Endodermal cell (in vitro differentiated cells): ENCODE measurements at regions not wholly inside any gene's neighbourhood (a gene's known extent, or its start where the extent isn't known, plus 50 kb on each side); places are given as distances from the start of the nearest gene placed in this dataset.

Experiments used
- DNase-seq: peaks from one replicate; pipeline ENCODE4 v3.0.0-alpha.2; 2017
- H3K27ac ChIP-seq: 2 replicates; pipeline ENCODE4 v1.5.1; 2013; ENCODE audit warnings: mild to moderate bottlenecking, low read depth, low read length, moderate library complexity
- H3K27me3 ChIP-seq: 2 replicates; pipeline ENCODE4 v1.6.1; 2013; ENCODE audit warnings: mild to moderate bottlenecking, low read length, moderate library complexity; ENCODE audit not compliant: insufficient read depth, control insufficient read depth, poor library complexity, severe bottlenecking
- H3K36me3 ChIP-seq: 2 replicates; pipeline ENCODE4 v1.7.0; 2013; ENCODE audit warnings: mild to moderate bottlenecking, low read length, moderate library complexity; ENCODE audit not compliant: control insufficient read depth, insufficient read depth
- H3K4me1 ChIP-seq: one replicate; pipeline ENCODE4 v1.7.0; 2013; ENCODE audit warnings: low read length; ENCODE audit not compliant: control insufficient read depth, insufficient read depth
- H3K4me3 ChIP-seq: 2 replicates; pipeline ENCODE4 v1.5.1; 2013; ENCODE audit warnings: mild to moderate bottlenecking, low read length, moderate library complexity
- H3K9ac ChIP-seq: 2 replicates; pipeline ENCODE4 v1.6.1; 2013; ENCODE audit warnings: mild to moderate bottlenecking, low read length, moderate library complexity; ENCODE audit not compliant: poor library complexity, severe bottlenecking; ENCODE audit errors: extremely low read depth
- H3K9me3 ChIP-seq: 2 replicates; pipeline ENCODE4 v1.6.1; 2013; ENCODE audit warnings: mild to moderate bottlenecking, low read length, moderate library complexity; ENCODE audit not compliant: control insufficient read depth
- H3K27ac Mint-ChIP-seq: 2 replicates; pipeline ENCODE4 v1.8.0; 2020; ENCODE audit warnings: mixed read lengths
- H3K27me3 Mint-ChIP-seq: 2 replicates; pipeline ENCODE4 v1.8.0; 2021; ENCODE audit warnings: mild to moderate bottlenecking, mixed read lengths; ENCODE audit not compliant: insufficient read depth
- H3K36me3 Mint-ChIP-seq: 2 replicates; pipeline ENCODE4 v1.8.0; 2020; ENCODE audit warnings: low read depth, mixed read lengths
- H3K4me1 Mint-ChIP-seq: 2 replicates; pipeline ENCODE4 v1.8.0; 2020; ENCODE audit warnings: mixed read lengths
- H3K4me3 Mint-ChIP-seq: 2 replicates; pipeline ENCODE4 v1.8.0; 2020; ENCODE audit warnings: mild to moderate bottlenecking, moderate library complexity, mixed read lengths
- H3K9me3 Mint-ChIP-seq: 2 replicates; pipeline ENCODE4 v1.8.0; 2020; ENCODE audit warnings: mild to moderate bottlenecking, mixed read lengths
- CTCF ChIP-seq: fragments of 200-600 bp; sonication (generic); conservative IDR thresholded peaks from 2 replicates; pipeline ENCODE4 v1.5.0; 2021; ENCODE audit warnings: antibody characterized with exemption, mild to moderate bottlenecking
- WGBS, 2 experiments: methylation state at CpG; one replicate each; pipeline versions ENCODE4 v1.1.5 to v1.1.7; 2013; ENCODE audit warnings: missing lambda C conversion rate in 2 of 2, mixed read lengths in 1 of 2; ENCODE audit not compliant: insufficient coverage in 1 of 2, insufficient read length in 1 of 2; 5-methylcytosine and 5-hydroxymethylcytosine counted together

GRCh38 chr22:48635816-48636215 is 1191.9 kb downstream of the BRD1 start:
- no peaks in the 10 kb centered on the region for H3K9me3 Mint-ChIP-seq
- Histone ChIP-seq H3K36me3 (no peaks in the 10 kb centered on the region), H3K9me3 (no peaks in the 10 kb centered on the region), H3K9ac (no peak overlapping the region), H3K4me3 (no peak overlapping the region), H3K27ac (no peak overlapping the region), H3K4me1 (peaks cover 6% of the 10 kb centered on the region), H3K27me3 (no peaks in the 10 kb centered on the region)
- H3K27ac Mint-ChIP-seq = no peak overlapping the region
- no peak for DNase-seq
- no peaks in the 10 kb centered on the region for H3K36me3 Mint-ChIP-seq
- no peak for TF ChIP-seq CTCF
- 84 to 91% methylated on average over 5 to 10 of the region's 10 CpGs for WGBS, 2 experiments
- no peak overlapping the region for H3K4me3 Mint-ChIP-seq
- no peaks in the 10 kb centered on the region for H3K27me3 Mint-ChIP-seq
- H3K4me1 Mint-ChIP-seq = peaks cover 10% of the 10 kb centered on the region

- Mint-ChIP-seq H3K36me3 (no peaks in the 10 kb centered on the region), H3K9me3 (no peaks in the 10 kb centered on the region), H3K4me3 (no peak overlapping the region), H3K27me3 (no peaks in the 10 kb centered on the region), H3K4me1 (peaks cover 10% of the 10 kb centered on the region), H3K27ac (no peak overlapping the region)
- no peak for TF ChIP-seq CTCF
- WGBS, 2 experiments = 81 to 86% methylated on average over 10 to 12 of the region's 12 CpGs
- Histone ChIP-seq H3K9ac (no peak overlapping the region), H3K4me3 (no peak overlapping the region), H3K36me3 (no peaks in the 10 kb centered on the region), H3K4me1 (peaks cover 6% of the 10 kb centered on the region), H3K27me3 (no peaks in the 10 kb centered on the region), H3K9me3 (no peaks in the 10 kb centered on the region), H3K27ac (no peak overlapping the region)
- DNase-seq = no peak
These were observed 1192.6 kb downstream of the BRD1 start for GRCh38 chr22:48635031-48635430.

GRCh38 chr22:48633996-48634836 is 1193.5 kb downstream of the BRD1 start:
- peaks cover 8% of the 10 kb centered on the region for H3K4me1 ChIP-seq
- H3K27ac ChIP-seq = no peak overlapping the region
- H3K27me3 ChIP-seq = no peaks in the 10 kb centered on the region
- H3K9me3 Mint-ChIP-seq = no peaks in the 10 kb centered on the region
- no peak for DNase-seq
- H3K36me3 ChIP-seq = no peaks in the 10 kb centered on the region
- H3K4me3 Mint-ChIP-seq = no peak overlapping the region
- H3K9ac ChIP-seq = no peak overlapping the region
- H3K36me3 Mint-ChIP-seq = no peaks in the 10 kb centered on the region
- H3K27ac Mint-ChIP-seq = no peak overlapping the region
- H3K4me3 ChIP-seq = no peak overlapping the region
- no peaks in the 10 kb centered on the region for H3K27me3 Mint-ChIP-seq
- 84 to 86% methylated on average over 8 to 9 of the region's 9 CpGs for whole genome bisulfite sequencing, 2 experiments
- no peak for TF ChIP-seq CTCF
- peaks cover 10% of the 10 kb centered on the region for H3K4me1 Mint-ChIP-seq
- H3K9me3 ChIP-seq = no peaks in the 10 kb centered on the region
